ENCODE measurements at regions not wholly inside any gene's neighbourhood (a gene's known extent, or its start where the extent isn't known, plus 50 kb on each side); places are given as distances from the start of the nearest gene placed in this dataset.

GRCh38 chr1:187977298-187977697 lies 1148.5 kb downstream of the PLA2G4A start:
- TF ChIP-seq CTCF (IDR thresholded peaks at IDR 0.05; ENCODE audit: low read length) (no peak), EZH2 (optimal IDR thresholded peaks at IDR 0.05; ENCODE audit: low read depth, low read length) (no peak), EZH2phosphoT487 (IDR thresholded peaks at IDR 0.05; ENCODE audit: low read length) (no peak)

All from MM.1S (cell line).